K562 (cell line): ENCODE measurements at regions not wholly inside any gene's neighbourhood (a gene's known extent, or its start where the extent isn't known, plus 50 kb on each side); places are given as distances from the start of the nearest gene placed in this dataset.

Source experiments
- ATAC-seq: fragments of 200-7000 bp; cut with Tn5 transposase; 3 replicates; pipeline ENCODE4 v1.9.1; 2020; ENCODE audit warnings: moderate library complexity
- BruUV-seq: library from RNA; stranded (reverse); fragments of 400-500 nt; replicated peaks from 2 replicates; lab custom pipeline; 2021; lab: Mats Ljungman, UMichigan
- CTCF ChIA-PET: fragments of 300-600 bp; formaldehyde crosslinking; extraction: SDS; loops from one replicate; lab custom pipeline; 2021; ENCODE audit warnings: low intra/inter-chr PET ratio; lab: Yijun Ruan, JAX
- POLR2A ChIA-PET: fragments of 300-600, 350-650 bp; sonication (Branson Sonifier 250); formaldehyde crosslinking; extraction: SDS; loops from one replicate; lab custom pipeline; 2021; ENCODE audit warnings: antibody characterized with exemption, inconsistent platforms; lab: Yijun Ruan, JAX
- DNase-seq, 4 experiments: peaks; one replicate each; pipeline versions ENCODE4 v3.0.0 to v3.0.0-alpha.2; 2011 to 2018; ENCODE audit warnings: low spot score in 3 of 4, mixed read lengths in 3 of 4; ENCODE audit errors: extremely low read depth in 1 of 4
- FAIRE-seq: peaks from 2 replicates; lab custom pipeline; 2011; peaks lifted over from hg19 to GRCh38; lab: Jason Lieb, UNC
- H2AFZ ChIP-seq: 2 replicates; pipeline ENCODE4 v1.6.0; 2011; ENCODE audit warnings: low read depth, low read length, control low read depth, inconsistent platforms
- H3K27ac ChIP-seq: fragments of 200-600 bp; 3 replicates; pipeline ENCODE4 v1.8.0; 2011; ENCODE audit warnings: low read depth, mild to moderate bottlenecking, control low read depth, inconsistent platforms, low read length, moderate library complexity, mixed read lengths; ENCODE audit errors: extremely low read depth
- H3K27me3 ChIP-seq, 2 experiments: fragments of 300-600 bp in 1 of 2; 2 replicates in 1 of 2; 3 replicates in 1 of 2; pipeline versions ENCODE4 v1.6.0 to v1.8.0; 2011; ENCODE audit warnings: inconsistent platforms in 2 of 2, low read length in 2 of 2, mild to moderate bottlenecking in 1 of 2, mixed read lengths in 1 of 2, moderate library complexity in 1 of 2; ENCODE audit not compliant: control insufficient read depth in 2 of 2, insufficient read depth in 2 of 2
- H3K36me3 ChIP-seq: fragments of 300-600 bp; 3 replicates; pipeline ENCODE4 v1.8.0; 2011; ENCODE audit warnings: mild to moderate bottlenecking, low read length, inconsistent platforms; ENCODE audit not compliant: control insufficient read depth, insufficient read depth
- H3K4me1 ChIP-seq, 2 experiments: fragments of 200-600 bp in 1 of 2; replicated peaks in 1 of 2; 2 replicates in 1 of 2; 3 replicates in 1 of 2; pipeline versions ENCODE4 v1.5.1 to v1.8.0; 2011; ENCODE audit warnings: inconsistent platforms in 2 of 2, low read length in 2 of 2, mild to moderate bottlenecking in 1 of 2, mixed read lengths in 1 of 2, moderate library complexity in 1 of 2; ENCODE audit not compliant: control insufficient read depth in 2 of 2, insufficient read depth in 2 of 2
- H3K4me2 ChIP-seq: 2 replicates; pipeline ENCODE4 v1.6.1; 2011; ENCODE audit warnings: low read length, control low read depth, inconsistent platforms, mixed read lengths; ENCODE audit not compliant: insufficient read depth
- H3K4me3 ChIP-seq: fragments of 200-600 bp; sonication (generic), shearing (Covaris generic); 2 replicates; pipeline ENCODE4 v1.5.1; 2016; ENCODE audit warnings: control low read depth, inconsistent platforms
- H3K79me2 ChIP-seq: fragments of 200-600 bp; 3 replicates; pipeline ENCODE4 v1.8.0; 2011; ENCODE audit warnings: low read length, inconsistent platforms; ENCODE audit not compliant: control insufficient read depth, insufficient read depth
- H3K9ac ChIP-seq, 2 experiments: 2 replicates each; pipeline versions ENCODE4 v1.6.0 to v1.6.1; 2011; ENCODE audit warnings: low read depth in 2 of 2, low read length in 2 of 2, control low read depth in 1 of 2, inconsistent platforms in 1 of 2, mild to moderate bottlenecking in 1 of 2, mixed read lengths in 1 of 2; ENCODE audit not compliant: insufficient read depth in 1 of 2
- H3K9me1 ChIP-seq: one replicate; pipeline ENCODE4 v1.6.0; 2011; ENCODE audit warnings: inconsistent platforms, mild to moderate bottlenecking, low read length, moderate library complexity; ENCODE audit not compliant: control insufficient read depth, insufficient read depth
- H3K9me3 ChIP-seq: replicated peaks from 2 replicates; pipeline ENCODE4 v1.5.1; 2011; ENCODE audit warnings: low read depth, low read length, inconsistent platforms; ENCODE audit not compliant: control insufficient read depth, insufficient read depth
- H4K20me1 ChIP-seq: replicated peaks from 2 replicates; pipeline ENCODE4 v1.6.1; 2011; ENCODE audit warnings: low read length, inconsistent platforms, mixed read lengths; ENCODE audit not compliant: control insufficient read depth, insufficient read depth
- BRD9 ChIP-seq: fragments of 450-650 bp; IDR thresholded peaks from 2 replicates; pipeline ENCODE4 v1.6.1; 2018; ENCODE audit warnings: low read depth; ENCODE audit not compliant: partially characterized antibody
- SLC30A9 ChIP-seq: fragments of 250-450 bp; sonication (Bioruptor Pico); IDR thresholded peaks from 2 replicates; pipeline ENCODE4 v1.8.0; 2022; ENCODE audit warnings: mild to moderate bottlenecking, moderate library complexity
- ZMIZ1 ChIP-seq, 2 experiments: fragments of 150-350 bp in 1 of 2; IDR thresholded peaks; 2 replicates each; pipeline ENCODE4 v1.6.1; 2012 to 2016; ENCODE audit warnings: low read depth in 2 of 2, low read length in 2 of 2, mild to moderate bottlenecking in 1 of 2, moderate library complexity in 1 of 2
- WGBS: fragments of 100-300 bp; shearing (Covaris generic); methylation state at CpG from one replicate; pipeline ENCODE4 v1.1.6; 2016; ENCODE audit warnings: low coverage, mixed read lengths; ENCODE audit not compliant: insufficient coverage; ENCODE audit errors: missing lambda C conversion rate; 5-methylcytosine and 5-hydroxymethylcytosine counted together
- in situ Hi-C: fragments of 300-500 bp; cut with MboI; formaldehyde crosslinking; loops from 4 replicates; pipeline ENCODE4 v1.15.0; 2018; ENCODE audit warnings: inconsistent platforms, mixed read lengths
- intact Hi-C: fragments of 100-400 bp; cut with micrococcal nuclease; formaldehyde crosslinking; loops from 2 replicates; pipeline ENCODE4 v1.14.2; 2022

GRCh38 chr2:34936089-34936488 is 1337.0 kb upstream of the FAM98A start:
- TF ChIP-seq BRD9 (no peak), ZMIZ1 (IDR thresholded peaks at IDR 0.05; ENCODE audit: low read depth in 2 of 2, low read length in 2 of 2) (no peak), SLC30A9 (CRISPR knock-in tag) (no peak)
- CTCF ChIA-PET: no interaction called here
- intact Hi-C loops: no loop called here
- BruUV-seq: no TSS peak
- Histone ChIP-seq H2AFZ (no peak overlapping the region), H3K79me2 (no peaks in the 10 kb centered on the region), H3K27me3 (no peaks in the 10 kb centered on the region), H3K9me1 (no peaks in the 10 kb centered on the region), H3K9ac (no peak overlapping the region), H3K27ac (no peak overlapping the region), H3K4me3 (no peak overlapping the region), H3K4me2 (no peak overlapping the region), H3K4me1 (no peaks in the 10 kb centered on the region), H3K36me3 (no peaks in the 10 kb centered on the region), H3K9me3 (no peaks in the 10 kb centered on the region), H4K20me1 (no peaks in the 10 kb centered on the region)
- DNase-seq: no peak
- POLR2A ChIA-PET: interaction anchor here (0.8 kb wide), 1 partner anchor 594 kb away, joined by 3 read pairs; no protein-coding TSS in a partner anchor
- FAIRE-seq: no peak
- 2% methylated on average over 4 of the region's 7 CpGs for WGBS
- no peak for ATAC-seq
- in situ Hi-C loops: no loop called here
